ENCODE measurements at regions not wholly inside any gene's neighbourhood (a gene's known extent, or its start where the extent isn't known, plus 50 kb on each side); places are given as distances from the start of the nearest gene placed in this dataset.

GRCh38 chr11:112651386-112651785 is 309.8 kb upstream of the NCAM1 start:
- H3K27me3 ChIP-seq: no peaks in the 10 kb centered on the region
- H3K36me3 ChIP-seq: no peaks in the 10 kb centered on the region
- H3K4me1 ChIP-seq: peaks cover 0 to 19% (median 0%) of the 10 kb centered on the region in 3 donors
- intact Hi-C loops (cut with DNase I): no loop called here
- no peak for DNase-seq
- H3K9me3 ChIP-seq: no peaks in the 10 kb centered on the region
- no peak overlapping the region for H3K27ac ChIP-seq
- H3K4me3 ChIP-seq: no peak overlapping the region
- TF ChIP-seq CTCF (IDR thresholded peaks at IDR 0.05) (no peak), POLR2A (IDR thresholded peaks at IDR 0.05) (no peak)

DNA sequence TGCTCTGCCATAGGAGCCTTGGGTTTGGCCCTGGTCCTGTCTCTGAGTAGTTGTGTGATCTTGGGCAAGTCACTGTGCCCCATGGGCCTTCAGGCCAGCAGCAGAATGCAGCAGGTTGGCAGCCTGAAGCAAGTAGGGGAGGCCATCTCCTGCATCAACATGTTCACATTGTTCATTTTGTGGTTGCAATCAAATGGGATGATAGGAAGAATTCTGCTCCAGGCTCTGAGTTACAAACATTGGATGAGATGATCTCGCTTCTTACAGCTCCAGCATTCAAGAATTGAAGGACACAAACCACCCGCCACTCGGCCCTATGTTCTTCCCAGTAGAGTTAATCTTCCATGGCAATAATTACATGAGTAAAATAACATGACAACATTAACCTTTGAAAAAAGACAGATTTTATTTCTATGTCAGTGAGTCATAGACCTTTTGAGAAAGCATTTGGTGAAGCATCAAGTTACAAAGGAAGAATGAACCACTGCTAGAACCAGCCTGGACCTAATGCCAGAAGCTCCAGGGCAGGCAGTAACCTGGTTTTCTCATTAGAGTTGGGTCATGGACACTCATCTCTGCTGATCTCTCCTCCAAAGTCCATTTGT is 308.3 kb upstream of the NCAM1 start:
- Histone ChIP-seq H3K36me3 (no peaks in the 10 kb centered on the region), H3K9me3 (no peaks in the 10 kb centered on the region), H3K27me3 (no peaks in the 10 kb centered on the region), H3K4me1 (peaks cover 0 to 24% (median 0%) of the 10 kb centered on the region in 3 donors), H3K27ac (no peak overlapping the region), H3K4me3 (no peak overlapping the region)
- 38 to 69% methylated on average over 3 of the region's 3 CpGs for WGBS, 2 donors
- no peak for TF ChIP-seq POLR2A (IDR thresholded peaks at IDR 0.05)
- TF ChIP-seq CTCF (IDR thresholded peaks at IDR 0.05): no peak
- intact Hi-C loops (cut with DNase I): no loop called here
- DNase-seq: no peak

- peak; percentile 3 for DNase-seq
- intact Hi-C loops (cut with DNase I): no loop called here
These were observed 305.8 kb upstream of the NCAM1 start for GRCh38 chr11:112655371-112655770.

GRCh38 chr11:112656772-112657428 is 304.3 kb upstream of the NCAM1 start:
- no peak for TF ChIP-seq POLR2A (IDR thresholded peaks at IDR 0.05)
- TF ChIP-seq CTCF (IDR thresholded peaks at IDR 0.05): no peak
- H3K36me3 ChIP-seq: no peaks in the 10 kb centered on the region
- WGBS, 2 donors: 54 to 60% methylated on average over 6 of the region's 6 CpGs
- H3K27me3 ChIP-seq: no peaks in the 10 kb centered on the region
- no peak for DNase-seq
- H3K9me3 ChIP-seq: no peaks in the 10 kb centered on the region
- intact Hi-C loops (cut with DNase I): no loop called here
- H3K4me1 ChIP-seq: peaks cover 0 to 24% (median 0%) of the 10 kb centered on the region in 3 donors
- peak overlapping the region in 1 of 4 donors; percentile 44 for H3K27ac ChIP-seq
- no peak overlapping the region for H3K4me3 ChIP-seq

More at GRCh38 chr11:112655371-112655770, 305.8 kb upstream of the NCAM1 start:
- TF ChIP-seq POLR2A (IDR thresholded peaks at IDR 0.05) (no peak), CTCF (IDR thresholded peaks at IDR 0.05) (no peak)
- 42 to 50% methylated on average over 2 of the region's 2 CpGs for WGBS, 2 donors
- H3K27me3 ChIP-seq: no peaks in the 10 kb centered on the region
- peak overlapping the region in 1 of 4 donors; percentile 44 for H3K27ac ChIP-seq
- peaks cover 0 to 24% (median 0%) of the 10 kb centered on the region in 3 donors for H3K4me1 ChIP-seq
- H3K36me3 ChIP-seq: no peaks in the 10 kb centered on the region
- no peaks in the 10 kb centered on the region for H3K9me3 ChIP-seq
- H3K4me3 ChIP-seq: no peak overlapping the region

DNA sequence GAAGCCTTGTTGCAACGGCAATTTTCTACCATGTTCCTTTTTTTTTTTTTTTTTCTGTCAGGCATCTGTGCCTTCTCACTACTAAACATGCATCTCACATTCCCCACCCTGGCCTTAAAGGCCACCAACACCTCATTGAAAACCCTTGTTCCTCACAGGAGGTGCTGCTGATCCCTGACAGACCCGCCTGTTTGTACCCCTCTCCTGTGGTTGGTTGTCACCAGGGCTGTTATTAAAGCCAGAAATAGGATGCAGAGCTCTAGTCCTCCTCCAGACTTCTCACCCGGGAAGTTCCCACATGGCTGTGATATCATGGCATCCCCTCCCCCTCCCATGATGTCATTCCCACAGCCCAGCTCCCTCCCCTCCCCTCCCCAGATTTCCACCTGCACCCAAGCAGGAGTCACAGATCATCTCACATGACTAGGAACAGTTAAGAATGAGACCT is 302.8 kb upstream of the NCAM1 start:
- no peak for TF ChIP-seq CTCF (IDR thresholded peaks at IDR 0.05)
- no peak overlapping the region for H3K4me3 ChIP-seq
- H3K36me3 ChIP-seq: no peaks in the 10 kb centered on the region
- peaks cover 0 to 18% (median 0%) of the 10 kb centered on the region in 3 donors for H3K4me1 ChIP-seq
- H3K27ac ChIP-seq: no peak overlapping the region
- no peak for DNase-seq
- H3K9me3 ChIP-seq: no peaks in the 10 kb centered on the region
- intact Hi-C loops (cut with DNase I): no loop called here
- 67 to 79% methylated on average over 3 of the region's 3 CpGs for WGBS, 2 donors
- H3K27me3 ChIP-seq: no peaks in the 10 kb centered on the region
